ENCODE measurements at regions not wholly inside any gene's neighbourhood (a gene's known extent, or its start where the extent isn't known, plus 50 kb on each side); places are given as distances from the start of the nearest gene placed in this dataset.
A peak's percentile ranks its signal among the peaks of the same experiment; 100 is the strongest.

- Histone ChIP-seq H3K27ac (peak overlapping the region; percentile 58), H2AFZ (no peak overlapping the region), H4K20me1 (ENCODE audit: insufficient read depth, poor library complexity, severe bottlenecking) (no peaks in the 10 kb centered on the region), H3K4me2 (peak overlapping the region; percentile 48), H3K4me1 (ENCODE audit: insufficient read depth) (no peaks in the 10 kb centered on the region), H3K9me3 (ENCODE audit: low read depth) (no peaks in the 10 kb centered on the region), H3K4me3 (no peak overlapping the region), H3K79me2 (no peaks in the 10 kb centered on the region), H3K9me2 (replicated peaks; ENCODE audit: insufficient read depth) (no peaks in the 10 kb centered on the region), H3K27me3 (no peaks in the 10 kb centered on the region), H3K36me3 (replicated peaks; ENCODE audit: insufficient read depth, low read depth) (no peaks in the 10 kb centered on the region)
- TF ChIP-seq EZH2phosphoT487 (IDR thresholded peaks at IDR 0.05; ENCODE audit: low read depth, severe bottlenecking, unreplicated experiment) (no peak), EZH2 (IDR thresholded peaks at IDR 0.05; ENCODE audit: borderline replicate concordance) (no peak), CTCF (IDR thresholded peaks at IDR 0.05; ENCODE audit: poor library complexity) (no peak)
- peak; percentile 34 for DNase-seq (ENCODE audit: low spot score)
- 63% methylated on average over 5 of the region's 5 CpGs for WGBS (ENCODE audit: low lambda C conversion rate, missing lambda C conversion rate)
These were observed 170.6 kb upstream of the S100G start for GRCh38 chrX:16479206-16479869.

GRCh38 chrX:16480049-16480448 lies 169.9 kb upstream of the S100G start:
- TF ChIP-seq EZH2phosphoT487 (IDR thresholded peaks at IDR 0.05; ENCODE audit: low read depth, severe bottlenecking, unreplicated experiment): no peak
- TF ChIP-seq CTCF (IDR thresholded peaks at IDR 0.05; ENCODE audit: poor library complexity): no peak
- no peak for TF ChIP-seq EZH2 (IDR thresholded peaks at IDR 0.05; ENCODE audit: borderline replicate concordance)
- no peaks in the 10 kb centered on the region for H3K9me3 ChIP-seq (ENCODE audit: low read depth)
- 95% methylated on average over 4 of the region's 4 CpGs for WGBS (ENCODE audit: low lambda C conversion rate, missing lambda C conversion rate)
- no peaks in the 10 kb centered on the region for H4K20me1 ChIP-seq (ENCODE audit: insufficient read depth, poor library complexity, severe bottlenecking)
- H3K79me2 ChIP-seq: no peaks in the 10 kb centered on the region
- no peak overlapping the region for H3K27ac ChIP-seq
- no peaks in the 10 kb centered on the region for H3K4me1 ChIP-seq (ENCODE audit: insufficient read depth)
- H3K9me2 ChIP-seq (replicated peaks; ENCODE audit: insufficient read depth): no peaks in the 10 kb centered on the region
- no peak overlapping the region for H3K4me3 ChIP-seq
- no peaks in the 10 kb centered on the region for H3K36me3 ChIP-seq (replicated peaks; ENCODE audit: insufficient read depth, low read depth)
- H3K27me3 ChIP-seq: no peaks in the 10 kb centered on the region
- H2AFZ ChIP-seq: no peak overlapping the region
- no peak for DNase-seq (ENCODE audit: low spot score)
- H3K4me2 ChIP-seq: no peak overlapping the region

DNA sequence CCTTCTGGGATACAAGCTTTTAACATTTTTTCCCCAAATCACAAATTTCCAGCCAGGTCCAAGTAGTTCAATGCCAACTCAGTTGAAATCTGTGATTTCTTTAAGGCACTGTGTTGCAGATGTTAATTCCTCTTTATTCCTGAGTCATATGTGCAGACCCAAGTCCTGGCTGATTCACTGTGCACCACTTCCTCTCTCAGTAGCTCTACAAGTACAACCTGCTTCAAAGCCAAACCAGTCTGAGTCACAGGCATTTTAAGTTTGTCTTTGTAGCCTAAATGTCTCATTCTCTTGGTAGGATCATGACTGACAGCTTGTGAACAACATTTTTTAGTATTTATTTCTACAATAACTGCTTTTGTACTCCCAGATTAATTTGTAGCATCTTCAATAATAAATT lies 165.6 kb upstream of the S100G start:
- Histone ChIP-seq H2AFZ (no peak overlapping the region), H3K27me3 (no peaks in the 10 kb centered on the region), H3K9me3 (ENCODE audit: low read depth) (no peaks in the 10 kb centered on the region), H3K36me3 (replicated peaks; ENCODE audit: insufficient read depth, low read depth) (no peaks in the 10 kb centered on the region), H3K27ac (no peak overlapping the region), H3K9me2 (replicated peaks; ENCODE audit: insufficient read depth) (no peaks in the 10 kb centered on the region), H3K4me2 (no peak overlapping the region), H4K20me1 (ENCODE audit: insufficient read depth, poor library complexity, severe bottlenecking) (no peaks in the 10 kb centered on the region), H3K79me2 (no peaks in the 10 kb centered on the region), H3K4me3 (no peak overlapping the region), H3K4me1 (ENCODE audit: insufficient read depth) (no peaks in the 10 kb centered on the region)
- peak; percentile 24 for DNase-seq (ENCODE audit: low spot score)
- no peak for TF ChIP-seq EZH2 (IDR thresholded peaks at IDR 0.05; ENCODE audit: borderline replicate concordance)
- no peak for TF ChIP-seq CTCF (IDR thresholded peaks at IDR 0.05; ENCODE audit: poor library complexity)
- no peak for TF ChIP-seq EZH2phosphoT487 (IDR thresholded peaks at IDR 0.05; ENCODE audit: low read depth, severe bottlenecking, unreplicated experiment)
